DMS153 treated with DMSO at 0.1 percent for 48 hours (cell line): ENCODE measurements at regions not wholly inside any gene's neighbourhood (a gene's known extent, or its start where the extent isn't known, plus 50 kb on each side); places are given as distances from the start of the nearest gene placed in this dataset.
A peak's percentile ranks its signal among the peaks of the same experiment; 100 is the strongest.
"Not testable (repeated sequence)": the region's sequence is repeated elsewhere in the genome, so short reads cannot be mapped to it uniquely, and the experiment has no call there.

Experiments
- DNase-seq: peaks from one replicate; lab custom pipeline; 2025; ENCODE audit not compliant: unreplicated experiment; lab: John Stamatoyannopoulos, UW

GRCh38 chr2:195228547-195228946 lies 428.5 kb upstream of the SLC39A10 start:
- peak; percentile 19 for DNase-seq

GRCh38 chr2:195214072-195214471 lies 443.0 kb upstream of the SLC39A10 start:
- DNase-seq = no peak

- DNase-seq = no peak
Observed at GRCh38 chr2:195212586-195212985, 444.4 kb upstream of the SLC39A10 start.

GRCh38 chr2:195202163-195202845 lies 454.7 kb upstream of the SLC39A10 start:
- DNase-seq = no peak

- DNase-seq = no peak
Observed at GRCh38 chr2:195199864-195200263, 457.2 kb upstream of the SLC39A10 start.

GRCh38 chr2:195181059-195181705 lies 475.8 kb upstream of the SLC39A10 start:
- DNase-seq = no peak

- no peak for DNase-seq
Observed at GRCh38 chr2:195168369-195168768, 488.7 kb upstream of the SLC39A10 start.

- no peak for DNase-seq
Observed at GRCh38 chr2:195164930-195165329, 492.1 kb upstream of the SLC39A10 start.

- no peak for DNase-seq
Observed at GRCh38 chr2:195162918-195163317, 494.1 kb upstream of the SLC39A10 start.

- no peak for DNase-seq
Observed at GRCh38 chr2:195162194-195162593, 494.8 kb upstream of the SLC39A10 start.

GRCh38 chr2:195160963-195161362 lies 496.1 kb upstream of the SLC39A10 start:
- DNase-seq = no peak

GRCh38 chr2:195151711-195152110 lies 505.3 kb upstream of the SLC39A10 start:
- DNase-seq = no peak

GRCh38 chr2:195150819-195151218 lies 506.2 kb upstream of the SLC39A10 start:
- no peak for DNase-seq

- DNase-seq = no peak
Observed at GRCh38 chr2:195148004-195148403, 509.0 kb upstream of the SLC39A10 start.

GRCh38 chr2:195146761-195147541 lies 510.1 kb upstream of the SLC39A10 start:
- no peak for DNase-seq

- DNase-seq = no peak
Observed at GRCh38 chr2:195138435-195138834, 518.6 kb upstream of the SLC39A10 start.

- not testable (repeated sequence) for DNase-seq
Observed at GRCh38 chr2:195125889-195126288, 531.1 kb upstream of the SLC39A10 start.

GRCh38 chr2:195124391-195125079 lies 532.5 kb upstream of the SLC39A10 start:
- DNase-seq = no peak

GRCh38 chr2:195122653-195123052 lies 534.4 kb upstream of the SLC39A10 start:
- DNase-seq = no peak

- no peak for DNase-seq
Observed at GRCh38 chr2:195121341-195121740, 535.7 kb upstream of the SLC39A10 start.

GRCh38 chr2:195119231-195119630 lies 537.8 kb upstream of the SLC39A10 start:
- no peak for DNase-seq
